ENCODE measurements at regions not wholly inside any gene's neighbourhood (a gene's known extent, or its start where the extent isn't known, plus 50 kb on each side); places are given as distances from the start of the nearest gene placed in this dataset.

DNA sequence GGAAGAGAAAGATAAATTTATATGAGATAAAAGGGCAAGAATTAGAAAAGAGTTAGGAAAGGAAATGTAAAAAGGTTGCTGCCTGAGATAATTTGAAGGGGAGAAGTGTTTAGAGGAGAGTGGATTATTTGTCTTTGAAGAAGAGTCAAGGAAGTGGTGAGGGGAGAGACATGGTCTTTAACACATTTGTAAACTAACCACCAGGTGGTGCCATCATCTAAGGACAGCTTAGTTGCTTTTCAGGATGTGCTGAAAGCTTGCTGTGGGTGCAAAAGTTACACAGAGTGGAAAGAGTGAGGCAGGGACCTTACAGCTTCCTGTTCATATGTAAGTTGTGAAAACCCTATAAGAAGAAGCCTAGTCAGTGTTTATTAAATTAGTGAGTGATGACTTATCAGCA is 114.1 kb upstream of the DNAJC19 start:
- no peak for DNase-seq
- Mint-ChIP-seq H3K36me3 (peaks cover 0 to 21% (median 0%) of the 10 kb centered on the region in 3 donors), H3K9me3 (peaks cover 6 to 27% (median 16%) of the 10 kb centered on the region in 5 donors), H3K27ac (no peak overlapping the region), H3K4me3 (no peak overlapping the region), H3K4me1 (no peaks in the 10 kb centered on the region), H3K27me3 (peaks cover 0 to 8% of the 10 kb centered on the region in 2 donors)
- Histone ChIP-seq H3K27ac (ENCODE audit: low read depth, low read length) (no peak overlapping the region), H3K27me3 (ENCODE audit: insufficient read depth, low read length, poor library complexity, severe bottlenecking) (no peaks in the 10 kb centered on the region), H3K4me1 (ENCODE audit: insufficient read depth, low read length) (no peaks in the 10 kb centered on the region), H3K9me3 (ENCODE audit: low read length) (peaks cover 7% of the 10 kb centered on the region), H3K36me3 (ENCODE audit: insufficient read depth, low read length) (no peaks in the 10 kb centered on the region), H3K4me3 (ENCODE audit: low read length) (no peak overlapping the region)
- CTCF ChIA-PET, result no interaction called here
- POLR2A ChIA-PET, result no interaction called here

DNA sequence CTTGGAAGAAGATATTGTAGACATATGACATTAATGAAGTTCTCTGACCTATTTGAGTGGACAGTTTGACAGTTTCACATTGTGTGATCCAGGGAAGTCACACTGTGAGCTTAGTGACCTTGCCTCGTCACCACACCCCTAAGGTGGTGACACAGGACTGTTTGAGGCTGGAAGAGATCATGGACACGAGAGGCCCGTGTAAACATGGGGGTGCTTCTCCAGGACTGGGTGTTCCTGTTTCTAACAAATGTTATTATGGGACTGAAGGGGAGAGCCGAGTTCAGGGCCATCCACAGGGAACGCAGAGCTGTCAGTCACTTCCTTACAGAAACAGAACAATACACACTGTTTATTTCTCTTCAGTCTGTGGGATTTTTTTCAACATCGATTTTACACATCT is 96.5 kb upstream of the DNAJC19 start:
- no peak overlapping the region for H3K4me3 Mint-ChIP-seq
- H3K36me3 Mint-ChIP-seq, result peaks cover 0 to 4% (median 0%) of the 10 kb centered on the region in 3 donors
- no peaks in the 10 kb centered on the region for H3K4me1 Mint-ChIP-seq
- H3K4me1 ChIP-seq (ENCODE audit: insufficient read depth, low read length), result no peaks in the 10 kb centered on the region
- ChIA-PET CTCF (no interaction called here), POLR2A (no interaction called here)
- H3K9me3 Mint-ChIP-seq, result peaks cover 0 to 10% (median 4%) of the 10 kb centered on the region in 5 donors
- H3K27me3 ChIP-seq (ENCODE audit: insufficient read depth, low read length, poor library complexity, severe bottlenecking), result no peaks in the 10 kb centered on the region
- H3K36me3 ChIP-seq (ENCODE audit: insufficient read depth, low read length), result no peaks in the 10 kb centered on the region
- H3K27ac Mint-ChIP-seq, result peak overlapping the region in 1 of 8 donors; percentile 11
- H3K27ac ChIP-seq (ENCODE audit: low read depth, low read length), result no peak overlapping the region
- no peaks in the 10 kb centered on the region for H3K9me3 ChIP-seq (ENCODE audit: low read length)
- DNase-seq, result no peak
- no peaks in the 10 kb centered on the region for H3K27me3 Mint-ChIP-seq
- H3K4me3 ChIP-seq (ENCODE audit: low read length), result no peak overlapping the region

DNA sequence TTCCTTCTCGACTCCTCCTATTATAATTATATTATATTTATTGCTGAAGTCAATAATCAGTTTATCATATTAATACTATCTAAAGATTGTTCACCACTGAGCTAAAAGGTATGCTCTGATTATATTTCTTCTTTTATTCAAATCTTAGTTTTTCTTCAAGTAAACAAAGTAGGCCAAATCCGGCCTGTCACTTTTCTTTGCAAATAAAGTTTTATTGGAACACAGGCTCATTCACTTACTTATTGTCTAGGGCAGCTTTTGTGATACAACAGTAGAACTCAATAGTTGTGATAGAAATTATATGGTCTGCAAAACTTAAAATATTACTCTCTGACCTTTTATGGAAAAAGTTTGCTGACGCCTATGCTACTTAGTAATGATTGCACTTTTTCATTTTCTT is 92.4 kb upstream of the DNAJC19 start:
- Mint-ChIP-seq H3K4me3 (no peak overlapping the region), H3K27ac (no peak overlapping the region), H3K36me3 (no peaks in the 10 kb centered on the region), H3K27me3 (no peaks in the 10 kb centered on the region), H3K4me1 (no peaks in the 10 kb centered on the region), H3K9me3 (peaks cover 0 to 5% (median 2%) of the 10 kb centered on the region in 5 donors)
- no peak overlapping the region for H3K27ac ChIP-seq (ENCODE audit: low read depth, low read length)
- no peaks in the 10 kb centered on the region for H3K9me3 ChIP-seq (ENCODE audit: low read length)
- H3K4me3 ChIP-seq (ENCODE audit: low read length), result no peak overlapping the region
- no peaks in the 10 kb centered on the region for H3K36me3 ChIP-seq (ENCODE audit: insufficient read depth, low read length)
- ChIA-PET CTCF (no interaction called here), POLR2A (no interaction called here)
- no peak for DNase-seq
- H3K4me1 ChIP-seq (ENCODE audit: insufficient read depth, low read length), result no peaks in the 10 kb centered on the region
- no peaks in the 10 kb centered on the region for H3K27me3 ChIP-seq (ENCODE audit: insufficient read depth, low read length, poor library complexity, severe bottlenecking)

DNA sequence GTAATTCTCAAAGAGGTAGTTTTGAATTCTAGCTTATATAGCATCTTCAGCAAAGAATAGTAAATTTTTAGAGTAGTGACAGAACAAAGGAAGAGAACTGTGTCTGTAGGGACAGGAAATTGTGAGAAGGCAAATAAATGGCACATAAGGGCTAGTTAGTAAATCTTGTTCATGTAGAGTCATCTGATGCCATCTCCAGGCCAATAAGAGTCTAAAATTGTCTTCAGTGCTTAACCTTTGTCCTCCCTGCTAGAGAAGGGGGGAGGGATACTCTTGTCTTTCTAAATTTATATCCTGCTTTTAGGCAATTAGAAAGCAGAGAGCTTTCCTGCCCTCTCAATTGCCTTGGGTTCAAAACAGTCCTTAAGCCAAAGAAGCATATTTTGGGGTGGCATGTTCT is 87.0 kb upstream of the DNAJC19 start:
- H3K27me3 Mint-ChIP-seq, result peaks cover 7% of the 10 kb centered on the region in 2 donors
- ChIA-PET CTCF (no interaction called here), POLR2A (no interaction called here)
- no peaks in the 10 kb centered on the region for H3K9me3 ChIP-seq (ENCODE audit: low read length)
- H3K27ac ChIP-seq (ENCODE audit: low read depth, low read length), result no peak overlapping the region
- peaks cover 14 to 24% (median 19%) of the 10 kb centered on the region in 5 donors for H3K9me3 Mint-ChIP-seq
- H3K4me1 ChIP-seq (ENCODE audit: insufficient read depth, low read length), result no peaks in the 10 kb centered on the region
- H3K27me3 ChIP-seq (ENCODE audit: insufficient read depth, low read length, poor library complexity, severe bottlenecking), result no peaks in the 10 kb centered on the region
- H3K4me3 Mint-ChIP-seq, result no peak overlapping the region
- no peak overlapping the region for H3K27ac Mint-ChIP-seq
- DNase-seq, result no peak
- no peaks in the 10 kb centered on the region for H3K36me3 ChIP-seq (ENCODE audit: insufficient read depth, low read length)
- H3K4me3 ChIP-seq (ENCODE audit: low read length), result no peak overlapping the region
- peaks cover 0 to 3% (median 0%) of the 10 kb centered on the region in 3 donors for H3K36me3 Mint-ChIP-seq
- H3K4me1 Mint-ChIP-seq, result no peaks in the 10 kb centered on the region

DNA sequence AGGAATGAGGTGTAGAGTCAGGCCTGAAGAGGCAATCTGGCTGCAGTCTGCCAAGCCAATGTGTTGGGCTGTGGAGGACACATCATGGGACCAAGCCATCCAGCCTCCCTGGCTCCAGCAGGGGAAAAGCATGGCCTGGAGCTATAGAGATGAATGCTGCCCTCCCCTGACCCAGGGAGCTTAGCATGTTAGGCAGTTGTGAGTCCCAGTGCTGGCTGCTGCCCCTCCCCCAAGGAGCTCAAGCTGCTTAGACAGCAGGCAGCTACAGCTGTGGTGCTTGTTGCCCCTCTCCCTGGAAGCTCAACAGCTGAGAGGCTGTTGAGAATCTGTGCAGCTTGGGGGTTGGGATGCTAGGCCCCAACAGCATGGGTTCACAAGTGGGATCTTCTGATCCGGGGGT is 85.6 kb upstream of the DNAJC19 start:
- Mint-ChIP-seq H3K27ac (no peak overlapping the region), H3K27me3 (peaks cover 7% of the 10 kb centered on the region in 2 donors)

DNA sequence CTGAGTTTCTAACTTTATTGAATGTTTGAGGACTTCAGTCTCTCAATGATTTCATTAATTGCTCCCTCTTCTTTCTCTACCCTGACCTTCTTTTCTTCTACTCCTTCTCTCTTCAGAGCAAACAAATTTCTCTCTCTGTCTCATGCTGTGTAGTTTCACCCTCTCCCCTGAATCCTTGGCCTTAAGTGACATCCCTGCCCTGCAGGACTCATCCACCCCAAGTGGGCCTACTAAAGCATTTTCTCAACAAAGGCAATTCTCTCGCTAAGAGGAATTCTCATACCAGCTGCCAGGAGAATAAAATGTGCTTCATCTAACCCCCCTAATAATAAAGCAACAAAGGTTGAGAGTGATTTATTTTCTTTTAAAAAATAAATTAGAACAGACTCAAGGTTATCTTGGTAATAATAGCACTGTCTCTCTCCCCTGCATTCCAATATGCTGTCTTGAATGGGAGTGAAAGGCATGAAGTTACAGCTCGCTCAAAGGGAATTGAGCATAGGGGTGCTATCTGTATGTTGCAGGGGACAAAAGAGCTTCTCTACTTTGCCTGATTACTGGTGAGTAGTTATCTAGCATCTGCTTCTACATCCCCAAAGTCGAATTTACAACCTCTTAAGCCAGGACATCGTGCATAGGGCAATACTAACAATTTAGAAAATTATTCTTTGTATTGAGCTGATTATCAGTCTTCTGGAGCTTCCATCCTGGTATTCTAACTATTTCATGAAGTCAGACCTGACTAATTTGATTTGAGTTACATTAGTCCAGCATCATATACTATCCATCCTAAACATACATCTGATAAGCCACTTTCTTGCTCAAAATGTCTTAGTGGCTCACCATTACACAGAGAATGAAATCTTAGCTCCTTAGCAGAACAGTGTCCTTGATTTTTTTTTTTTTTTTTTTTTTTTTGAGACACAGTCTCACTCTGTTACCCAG is 76.9 kb upstream of the DNAJC19 start:
- Mint-ChIP-seq H3K36me3 (no peaks in the 10 kb centered on the region), H3K27me3 (peaks cover 0 to 4% of the 10 kb centered on the region in 2 donors), H3K4me3 (no peak overlapping the region), H3K4me1 (no peaks in the 10 kb centered on the region), H3K9me3 (peaks cover 0 to 11% (median under 1%) of the 10 kb centered on the region in 5 donors), H3K27ac (no peak overlapping the region)
- POLR2A ChIA-PET, result no interaction called here
- H3K27me3 ChIP-seq (ENCODE audit: insufficient read depth, low read length, poor library complexity, severe bottlenecking), result no peaks in the 10 kb centered on the region
- H3K9me3 ChIP-seq (ENCODE audit: low read length), result no peaks in the 10 kb centered on the region
- H3K4me3 ChIP-seq (ENCODE audit: low read length), result no peak overlapping the region
- CTCF ChIA-PET, result no interaction called here
- no peaks in the 10 kb centered on the region for H3K4me1 ChIP-seq (ENCODE audit: insufficient read depth, low read length)
- H3K36me3 ChIP-seq (ENCODE audit: insufficient read depth, low read length), result no peaks in the 10 kb centered on the region
- no peak for DNase-seq
- no peak overlapping the region for H3K27ac ChIP-seq (ENCODE audit: low read depth, low read length)

More for the DNA sequence above, 85.6 kb upstream of the DNAJC19 start:
- Histone ChIP-seq H3K36me3 (ENCODE audit: insufficient read depth, low read length) (no peaks in the 10 kb centered on the region), H3K4me1 (ENCODE audit: insufficient read depth, low read length) (no peaks in the 10 kb centered on the region), H3K27ac (ENCODE audit: low read depth, low read length) (no peak overlapping the region), H3K27me3 (ENCODE audit: insufficient read depth, low read length, poor library complexity, severe bottlenecking) (no peaks in the 10 kb centered on the region), H3K9me3 (ENCODE audit: low read length) (no peaks in the 10 kb centered on the region), H3K4me3 (ENCODE audit: low read length) (no peak overlapping the region)
- ChIA-PET CTCF (no interaction called here), POLR2A (no interaction called here)
- Mint-ChIP-seq H3K4me3 (no peak overlapping the region), H3K9me3 (peaks cover 12 to 22% (median 18%) of the 10 kb centered on the region in 5 donors), H3K4me1 (no peaks in the 10 kb centered on the region), H3K36me3 (peaks cover 0 to 3% (median 0%) of the 10 kb centered on the region in 3 donors)
- DNase-seq, result no peak

DNA sequence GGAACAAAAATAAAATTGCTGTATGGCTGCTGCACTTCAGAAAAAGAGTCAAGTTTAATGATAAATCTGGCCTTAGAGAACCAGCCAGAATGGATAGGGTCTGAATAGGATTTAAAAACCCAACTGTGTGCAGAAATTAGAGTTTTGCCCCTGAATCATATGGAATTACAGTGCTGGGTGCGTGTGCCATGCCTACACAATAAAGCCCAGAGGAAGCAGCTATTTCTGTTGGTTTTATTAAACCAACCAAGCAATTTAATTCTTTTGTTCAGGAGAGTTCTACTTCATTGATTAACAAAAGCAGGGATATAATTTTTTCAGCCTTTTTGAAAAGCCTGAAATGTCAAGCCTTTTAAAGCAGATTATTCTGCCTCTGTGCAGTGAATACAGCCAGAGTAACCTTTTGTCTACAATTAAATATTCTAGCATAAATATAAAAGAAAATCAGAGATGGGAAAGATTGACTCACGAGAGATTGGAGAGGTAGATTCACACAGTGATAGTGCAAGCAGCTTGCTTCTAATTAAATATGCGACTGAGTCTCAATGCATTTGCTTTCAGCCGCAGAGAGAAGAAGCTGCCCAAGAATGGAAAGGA is 66.7 kb upstream of the DNAJC19 start:
- Mint-ChIP-seq H3K36me3 (peaks cover 0 to 4% (median 2%) of the 10 kb centered on the region in 3 donors), H3K9me3 (peaks cover 0 to 2% (median 0%) of the 10 kb centered on the region in 5 donors), H3K27me3 (no peaks in the 10 kb centered on the region), H3K27ac (no peak overlapping the region), H3K4me1 (no peaks in the 10 kb centered on the region), H3K4me3 (no peak overlapping the region)
- Histone ChIP-seq H3K4me1 (ENCODE audit: insufficient read depth, low read length) (no peaks in the 10 kb centered on the region), H3K36me3 (ENCODE audit: insufficient read depth, low read length) (no peaks in the 10 kb centered on the region), H3K9me3 (ENCODE audit: low read length) (no peaks in the 10 kb centered on the region), H3K27ac (ENCODE audit: low read depth, low read length) (no peak overlapping the region), H3K27me3 (ENCODE audit: insufficient read depth, low read length, poor library complexity, severe bottlenecking) (no peaks in the 10 kb centered on the region), H3K4me3 (ENCODE audit: low read length) (no peak overlapping the region)
- ChIA-PET CTCF (no interaction called here), POLR2A (no interaction called here)
- no peak for DNase-seq

DNA sequence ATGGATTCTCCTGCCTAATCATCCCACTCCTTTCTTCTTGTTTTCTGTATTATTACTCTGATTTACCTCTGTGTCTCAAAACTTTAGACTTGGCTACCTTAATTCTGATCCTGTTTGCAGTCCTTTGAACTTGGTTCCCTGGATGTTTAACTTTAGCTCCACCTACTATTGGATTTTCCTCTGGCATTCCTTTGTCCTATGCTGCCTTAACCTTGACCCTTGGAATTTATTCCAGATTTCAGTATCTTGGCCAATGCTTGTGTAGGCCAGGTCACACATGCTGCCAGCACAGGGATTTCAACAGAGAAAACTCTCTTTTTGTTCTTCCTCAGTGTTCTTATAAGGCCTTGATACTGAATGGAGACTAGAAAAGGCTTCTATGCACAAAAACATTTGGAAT is 65.0 kb upstream of the DNAJC19 start:
- Mint-ChIP-seq H3K4me1 (no peaks in the 10 kb centered on the region), H3K27ac (no peak overlapping the region), H3K4me3 (no peak overlapping the region), H3K36me3 (peaks cover 0 to 3% (median 0%) of the 10 kb centered on the region in 3 donors), H3K27me3 (no peaks in the 10 kb centered on the region), H3K9me3 (peaks cover 0 to 4% (median 0%) of the 10 kb centered on the region in 5 donors)
- Histone ChIP-seq H3K36me3 (ENCODE audit: insufficient read depth, low read length) (no peaks in the 10 kb centered on the region), H3K9me3 (ENCODE audit: low read length) (no peaks in the 10 kb centered on the region), H3K4me3 (ENCODE audit: low read length) (no peak overlapping the region), H3K4me1 (ENCODE audit: insufficient read depth, low read length) (no peaks in the 10 kb centered on the region), H3K27ac (ENCODE audit: low read depth, low read length) (no peak overlapping the region), H3K27me3 (ENCODE audit: insufficient read depth, low read length, poor library complexity, severe bottlenecking) (no peaks in the 10 kb centered on the region)
- ChIA-PET POLR2A (no interaction called here), CTCF (no interaction called here)
- no peak for DNase-seq

All from CD8-positive, alpha-beta memory T cell (primary cell).